NCI-H2196 treated with DMSO at 0.1 percent for 48 hours (cell line): ENCODE measurements at regions not wholly inside any gene's neighbourhood (a gene's known extent, or its start where the extent isn't known, plus 50 kb on each side); places are given as distances from the start of the nearest gene placed in this dataset.
A peak's percentile ranks its signal among the peaks of the same experiment; 100 is the strongest.

Experiments
- DNase-seq: peaks from one replicate; lab custom pipeline; 2025; ENCODE audit not compliant: unreplicated experiment; lab: John Stamatoyannopoulos, UW

DNA sequence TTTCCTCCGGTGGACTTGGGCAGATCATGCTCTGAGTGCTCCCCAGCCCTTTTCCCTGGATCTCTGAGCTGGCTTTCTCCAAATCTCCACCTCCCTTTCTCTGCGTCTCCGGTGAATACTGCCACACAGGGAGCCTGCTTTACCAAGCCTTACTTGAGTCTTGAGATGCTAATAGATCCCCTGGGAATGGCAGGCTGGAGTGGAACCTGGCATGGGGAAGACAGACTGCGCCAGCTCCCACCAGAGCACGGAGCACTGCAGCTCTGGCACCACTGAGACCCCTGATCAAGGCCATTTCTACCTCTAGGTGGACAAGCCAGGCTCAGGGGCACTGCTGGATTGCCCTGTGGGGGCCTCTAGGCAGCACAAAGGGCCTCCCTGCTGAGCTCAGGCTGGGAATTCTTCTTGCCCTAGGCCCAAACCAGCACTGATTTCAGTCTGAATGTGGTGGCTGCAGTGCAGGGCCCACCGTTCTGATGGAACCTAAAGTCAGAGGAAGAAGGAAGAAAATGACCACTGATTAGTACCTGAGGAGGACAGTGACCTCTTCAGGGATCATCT, 74.3 kb upstream of the CRHR1 start:
- no peak for DNase-seq

DNA sequence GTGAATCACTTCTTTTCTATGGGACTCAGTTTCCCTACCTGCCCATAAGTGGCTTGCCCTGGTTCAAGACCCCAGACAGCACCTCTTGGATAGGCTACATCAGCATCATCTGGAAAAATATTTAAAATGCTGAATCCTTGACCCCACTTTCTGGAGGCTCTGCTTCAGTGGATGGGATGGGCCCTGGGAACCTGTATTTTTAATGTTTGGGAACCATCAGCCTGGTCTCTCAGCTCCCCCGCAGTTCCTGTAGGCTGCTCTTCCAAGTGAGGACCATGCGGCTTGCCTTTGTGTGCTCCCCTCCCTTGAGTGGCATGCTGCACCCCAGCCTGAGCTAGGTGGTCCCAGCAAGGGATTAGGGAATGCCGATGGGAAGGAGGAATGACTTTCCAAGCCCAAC, 68.3 kb upstream of the CRHR1 start:
- DNase-seq: no peak

DNA sequence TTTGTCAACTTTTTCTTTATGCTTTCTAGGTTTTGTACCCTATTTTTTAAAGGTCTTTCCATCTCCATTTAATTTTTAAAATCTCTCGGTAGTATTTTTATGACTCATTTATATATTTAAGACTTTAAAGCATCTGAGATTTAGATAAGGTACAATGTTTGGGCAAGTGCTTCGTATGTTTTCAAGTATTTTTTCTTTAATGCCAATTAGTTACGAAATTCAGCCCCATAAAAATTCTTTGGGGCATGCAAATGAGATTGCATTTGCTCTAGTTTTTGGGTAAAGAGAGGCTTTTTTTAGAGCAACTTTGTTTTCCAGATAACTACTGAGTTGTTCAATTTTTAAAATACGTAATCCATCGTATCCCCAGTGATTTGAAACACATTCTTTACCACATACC, 65.3 kb upstream of the CRHR1 start:
- no peak for DNase-seq

DNA sequence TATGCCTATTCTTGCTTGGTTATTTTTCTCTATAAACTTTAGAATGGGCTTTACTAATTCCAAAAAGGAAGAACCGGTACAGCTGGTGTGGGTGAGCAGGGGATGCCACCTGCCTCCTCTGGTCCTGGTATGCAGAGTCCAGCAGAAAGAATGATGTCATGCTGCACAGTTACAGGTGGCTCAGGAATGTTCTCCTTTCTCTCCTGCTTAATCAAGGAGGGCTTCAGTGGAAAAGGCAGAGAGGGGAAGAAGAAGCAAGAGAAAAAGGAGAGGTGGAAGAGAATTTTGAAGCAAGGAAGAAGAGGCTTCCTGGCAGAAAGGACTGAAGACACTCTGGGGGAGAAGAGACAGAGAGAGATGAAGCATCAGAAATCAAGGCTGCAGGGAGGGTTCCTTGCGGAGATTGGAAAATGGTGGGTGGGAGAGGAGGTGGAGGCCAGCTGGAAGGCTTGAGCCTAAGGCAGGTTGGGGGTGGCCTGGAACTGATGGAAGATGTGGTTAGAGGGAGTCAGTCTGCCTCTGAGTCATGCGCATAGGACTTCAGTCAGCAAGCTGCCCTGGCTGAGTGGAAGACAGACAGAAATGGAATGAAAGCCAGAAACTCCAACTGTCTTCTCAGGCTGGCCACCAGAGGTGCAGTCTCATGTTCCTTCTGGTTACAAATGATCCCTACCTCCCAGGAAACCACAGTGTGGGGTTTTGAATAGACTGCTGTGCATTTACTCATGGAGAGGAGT, 64.6 kb upstream of the CRHR1 start:
- peak; percentile 70 for DNase-seq

DNA sequence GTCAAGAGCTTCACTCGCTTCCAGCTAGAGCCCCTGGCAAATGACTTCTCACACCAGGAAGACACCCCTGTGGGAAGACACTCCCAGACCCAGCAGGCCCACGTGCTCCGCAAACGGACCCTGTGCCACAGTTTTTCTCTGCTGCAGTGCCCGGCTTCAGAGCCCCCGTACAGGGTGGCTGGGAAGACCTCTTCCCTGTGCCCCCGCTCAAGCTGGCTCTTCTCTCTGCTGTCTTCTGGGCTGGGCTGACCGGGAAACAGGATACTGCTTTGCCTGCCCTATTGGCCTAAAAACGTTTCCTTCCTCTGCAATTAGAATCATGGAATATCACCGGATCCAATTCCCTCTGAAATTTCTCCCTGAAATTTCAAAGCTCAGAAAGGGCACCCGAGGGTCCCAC, 63.7 kb upstream of the CRHR1 start:
- no peak for DNase-seq

DNA sequence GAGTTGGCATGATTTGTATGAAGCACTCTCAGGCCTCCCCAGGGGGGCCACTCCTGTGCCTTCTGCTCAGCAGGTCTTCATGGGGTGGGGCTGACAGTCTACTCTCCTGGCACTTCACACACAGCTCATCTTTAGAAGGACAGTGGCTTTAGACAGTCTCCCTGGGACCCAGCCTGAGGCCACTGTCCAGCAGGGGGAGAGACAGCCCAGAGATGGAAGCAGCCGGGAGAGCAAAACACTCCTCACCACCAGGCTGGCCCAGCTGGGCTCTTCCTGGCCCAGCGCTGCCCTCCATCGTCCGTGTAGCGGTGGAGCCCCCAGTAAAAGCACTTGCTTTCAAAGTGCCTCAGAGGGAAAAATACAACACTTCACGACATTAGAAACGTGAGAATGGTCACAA, 62.0 kb upstream of the CRHR1 start:
- DNase-seq: no peak

DNA sequence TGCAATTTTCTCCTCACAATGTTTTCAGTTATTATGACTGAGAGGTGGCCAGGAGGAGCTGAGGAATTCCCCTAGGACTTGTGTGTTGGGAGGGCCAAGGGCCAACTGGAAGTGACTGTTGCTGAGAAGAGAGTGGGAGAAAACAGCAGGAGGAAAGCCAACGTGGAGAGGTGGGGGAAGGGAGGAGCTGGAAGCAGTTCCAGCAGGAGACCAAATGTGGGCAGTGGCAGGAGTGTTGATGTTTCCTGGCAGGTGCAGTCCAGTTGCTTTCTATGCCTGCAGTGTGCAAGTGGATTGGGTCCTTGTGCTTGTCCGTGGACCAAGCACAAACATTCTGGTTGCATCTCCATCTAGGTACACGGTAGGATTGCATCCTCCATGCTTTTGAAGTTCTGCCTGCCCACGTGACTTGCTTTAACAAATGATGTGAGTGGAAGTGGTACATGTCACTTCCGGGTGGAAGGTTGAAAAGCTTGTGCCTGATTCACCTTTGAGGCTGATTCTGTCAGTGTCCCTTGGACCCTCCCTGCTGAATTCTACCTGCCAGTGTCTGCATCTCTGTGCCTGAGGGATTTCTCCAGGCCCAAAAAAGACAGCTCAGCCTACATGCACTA, 54.7 kb upstream of the CRHR1 start:
- DNase-seq: peak; percentile 11

DNA sequence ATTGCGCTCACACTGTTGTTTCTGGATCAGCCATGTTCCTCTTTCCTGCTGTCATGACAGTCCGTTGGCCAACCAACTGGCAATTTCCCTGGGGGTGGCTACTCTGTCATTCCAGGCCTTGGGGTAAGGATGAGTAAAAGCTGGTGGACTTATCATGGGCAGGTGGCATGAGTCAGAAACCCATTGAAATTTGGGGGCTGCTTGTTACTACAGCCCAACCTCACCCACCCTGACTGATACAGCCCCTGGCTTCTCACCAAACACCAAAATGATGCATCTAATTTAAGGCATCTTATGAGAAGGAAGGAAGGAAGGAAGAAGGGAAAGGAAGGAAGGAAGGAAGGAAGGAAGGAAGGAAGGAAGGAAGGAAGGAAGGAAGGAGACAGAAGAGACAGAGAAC, 53.9 kb upstream of the CRHR1 start:
- no peak for DNase-seq

DNA sequence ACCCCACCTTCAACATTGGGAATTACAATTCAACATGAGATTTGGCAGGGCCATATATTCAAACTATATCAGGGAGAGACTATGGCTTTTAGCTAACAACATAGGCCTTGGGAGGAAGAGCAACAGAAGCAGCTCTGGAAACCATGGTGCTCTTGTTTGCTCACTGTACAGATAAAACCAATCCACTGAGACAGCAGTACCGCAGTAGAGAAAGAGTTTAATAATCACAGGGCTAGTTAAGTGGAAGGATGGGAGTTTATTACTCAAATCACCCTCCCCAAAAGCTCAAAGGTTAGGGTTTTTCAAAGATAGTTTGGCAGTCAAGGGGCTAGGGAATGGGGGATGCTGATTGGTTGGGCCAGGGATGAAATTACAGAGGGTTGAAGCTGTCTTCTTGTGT, 52.7 kb upstream of the CRHR1 start:
- no peak for DNase-seq

DNA sequence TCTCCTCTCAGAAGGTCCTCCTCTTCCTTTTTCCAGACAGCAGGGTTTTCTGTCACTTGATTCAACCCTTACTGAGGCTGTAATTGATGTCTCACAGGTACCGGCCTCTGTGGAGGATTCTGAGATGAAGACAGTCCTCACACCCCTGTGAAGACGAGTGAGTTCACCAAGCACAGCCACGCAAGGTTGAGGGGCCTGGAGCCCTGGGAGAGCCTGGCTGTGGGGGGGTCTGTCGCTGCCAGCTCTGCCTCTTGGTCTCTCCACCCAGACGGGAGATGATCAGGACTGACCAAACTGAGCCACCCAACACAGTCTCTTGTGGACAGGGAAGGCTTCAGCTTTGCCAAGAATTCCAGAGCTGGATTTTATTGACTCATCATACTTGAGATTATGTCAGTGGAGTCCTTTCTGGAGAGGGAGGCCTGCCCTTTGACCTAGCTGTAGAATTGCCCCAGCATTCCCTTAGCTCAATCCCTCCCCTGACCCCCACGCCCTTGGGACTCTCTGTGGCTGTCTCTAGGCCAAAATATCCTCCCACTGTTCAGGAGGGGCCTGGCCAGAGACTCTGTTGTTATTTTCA, 51.1 kb upstream of the CRHR1 start:
- DNase-seq: no peak

DNA sequence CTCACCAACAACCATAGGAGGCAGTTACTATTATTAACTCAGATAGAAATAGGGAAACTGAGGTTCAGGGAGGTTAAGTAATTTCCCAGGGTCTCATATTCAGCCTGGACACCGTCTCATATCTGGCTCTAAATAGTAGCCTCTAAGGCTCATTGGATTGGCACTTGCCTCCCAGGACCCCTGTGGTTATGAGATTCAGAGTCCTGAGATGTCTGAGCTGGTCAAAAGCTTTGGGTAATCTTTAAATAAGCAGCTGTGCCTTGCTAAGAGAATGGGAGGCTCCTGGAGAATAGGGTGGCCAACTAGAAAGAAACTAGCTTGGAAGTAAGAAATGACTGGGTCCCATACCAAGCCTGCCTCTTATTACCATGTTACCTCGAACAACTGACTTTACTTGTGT, 50.3 kb upstream of the CRHR1 start:
- DNase-seq: no peak
